Lower leg skin (tissue), 4 donors: ENCODE measurements at regions not wholly inside any gene's neighbourhood (a gene's known extent, or its start where the extent isn't known, plus 50 kb on each side); places are given as distances from the start of the nearest gene placed in this dataset.

Experiments
- DNase-seq, 2 donors: peaks; one replicate each; pipeline ENCODE4 v3.0.0-alpha.2; 2019; ENCODE audit warnings: low spot score in 2 of 2
- H3K4me3 ChIP-seq: fragments of 200-600 bp; sonication (generic); 2 replicates; pipeline ENCODE4 v1.5.1; 2017; ENCODE audit warnings: mild to moderate bottlenecking, low read depth; ENCODE audit not compliant: poor library complexity, severe bottlenecking
- CTCF ChIP-seq, 3 donors: fragments of 450-650 bp; IDR thresholded peaks; one replicate each; pipeline ENCODE4 v1.5.1; 2016; ENCODE audit warnings: antibody characterized with exemption in 3 of 3, mild to moderate bottlenecking in 3 of 3, moderate library complexity in 2 of 3
- POLR2A ChIP-seq, 2 donors: fragments of 450-650 bp; IDR thresholded peaks; one replicate each; pipeline ENCODE4 v1.6.1; 2016 to 2017; ENCODE audit warnings: antibody characterized with exemption in 2 of 2, mild to moderate bottlenecking in 1 of 2, moderate library complexity in 1 of 2
- WGBS, 2 donors: methylation state at CpG; one replicate each; pipeline ENCODE4 v1.1.5; 2018; 5-methylcytosine and 5-hydroxymethylcytosine counted together
- intact Hi-C: fragments of 100-400 bp; cut with DNase I; formaldehyde crosslinking; loops from one replicate; pipeline ENCODE4 v1.15.0; 2023; ENCODE audit warnings: low total_unique reads

- intact Hi-C loops, result no loop called here
- DNase-seq, result no peak
These were observed 160.8 kb upstream of the KLF4 start for GRCh38 chr9:107650321-107650720.

GRCh38 chr9:107648153-107648715 is 158.7 kb upstream of the KLF4 start:
- WGBS, 2 donors, result 63 to 73% methylated on average over 12 of the region's 12 CpGs
- no peak overlapping the region for H3K4me3 ChIP-seq
- DNase-seq, result no peak
- TF ChIP-seq CTCF (IDR thresholded peaks at IDR 0.05) (no peak), POLR2A (IDR thresholded peaks at IDR 0.05) (no peak)
- intact Hi-C loops, result loop anchor here (10.0 kb wide), 1 partner anchor 243 kb away; no protein-coding TSS in a partner anchor

More at GRCh38 chr9:107650321-107650720, 160.8 kb upstream of the KLF4 start:
- no peak for TF ChIP-seq CTCF (IDR thresholded peaks at IDR 0.05)
- no peak for TF ChIP-seq POLR2A (IDR thresholded peaks at IDR 0.05)
- H3K4me3 ChIP-seq, result no peak overlapping the region
- 98 to 100% methylated on average over 4 of the region's 4 CpGs for WGBS, 2 donors

- TF ChIP-seq CTCF (IDR thresholded peaks at IDR 0.05), result no peak
- TF ChIP-seq POLR2A (IDR thresholded peaks at IDR 0.05), result no peak
- intact Hi-C loops, result loop anchor here (10.0 kb wide), 1 partner anchor 243 kb away; no protein-coding TSS in a partner anchor
- H3K4me3 ChIP-seq, result no peak overlapping the region
- WGBS, 2 donors, result 74 to 77% methylated on average over 5 of the region's 5 CpGs
- DNase-seq, result no peak
These were observed 158.0 kb upstream of the KLF4 start for GRCh38 chr9:107647611-107648010.

GRCh38 chr9:107647141-107647540 is 157.6 kb upstream of the KLF4 start:
- intact Hi-C loops, result loop anchor here (10.0 kb wide), 1 partner anchor 242 kb away; no protein-coding TSS in a partner anchor
- WGBS, 2 donors, result 61 to 64% methylated on average over 1 of the region's 1 CpG
- DNase-seq, result no peak
- TF ChIP-seq CTCF (IDR thresholded peaks at IDR 0.05), result no peak
- TF ChIP-seq POLR2A (IDR thresholded peaks at IDR 0.05), result no peak
- no peak overlapping the region for H3K4me3 ChIP-seq

GRCh38 chr9:107645464-107645833 is 155.9 kb upstream of the KLF4 start:
- TF ChIP-seq POLR2A (IDR thresholded peaks at IDR 0.05) (no peak), CTCF (IDR thresholded peaks at IDR 0.05) (no peak)
- intact Hi-C loops, result loop anchor here (10.0 kb wide), 1 partner anchor 241 kb away; no protein-coding TSS in a partner anchor
- WGBS, 2 donors, result 82 to 85% methylated on average over 1 of the region's 1 CpG
- no peak for DNase-seq
- H3K4me3 ChIP-seq, result no peak overlapping the region
